ENCODE measurements at regions not wholly inside any gene's neighbourhood (a gene's known extent, or its start where the extent isn't known, plus 50 kb on each side); places are given as distances from the start of the nearest gene placed in this dataset.

DNA sequence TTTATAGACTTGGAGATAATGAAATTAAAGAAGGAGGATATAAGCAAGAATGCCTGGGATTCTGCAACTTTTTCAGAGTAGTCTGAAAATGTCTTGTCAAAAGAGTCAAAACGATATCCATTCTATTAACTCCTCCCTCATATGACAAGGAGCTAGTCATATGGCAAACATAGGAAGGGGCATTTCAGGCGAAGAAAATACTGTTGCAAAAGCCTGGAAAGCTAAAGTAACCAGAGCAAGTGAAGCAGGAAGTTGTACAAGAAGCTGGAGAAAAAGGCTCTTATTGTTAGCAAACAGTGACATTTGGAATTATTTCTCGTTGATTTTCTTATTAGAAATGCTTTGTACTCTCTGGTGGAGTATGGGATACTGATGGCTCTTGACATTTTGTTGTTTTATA lies 94.0 kb upstream of the PTPRD start:
- TF ChIP-seq ZNF274 (IDR thresholded peaks at IDR 0.05; ENCODE audit: low read depth, low read length) (no peak), SUZ12 (IDR thresholded peaks at IDR 0.05; ENCODE audit: extremely low read depth, insufficient read depth, insufficient read length) (no peak)
